Keratinocyte (primary cell): ENCODE measurements at regions not wholly inside any gene's neighbourhood (a gene's known extent, or its start where the extent isn't known, plus 50 kb on each side); places are given as distances from the start of the nearest gene placed in this dataset.

Experiments
- DNase-seq: peaks from one replicate; pipeline ENCODE4 v3.0.0-alpha.2; 2011; ENCODE audit warnings: low read depth, missing footprints, low spot score
- FAIRE-seq: peaks from 2 replicates; lab custom pipeline; 2011; peaks lifted over from hg19 to GRCh38; lab: Jason Lieb, UNC
- H2AFZ ChIP-seq: 2 replicates; pipeline ENCODE4 v1.6.0; 2012; ENCODE audit warnings: low read length, control low read depth, inconsistent platforms; ENCODE audit not compliant: control insufficient read depth
- H3K27ac ChIP-seq: 2 replicates; pipeline ENCODE4 v1.5.1; 2011; ENCODE audit warnings: low read length; ENCODE audit not compliant: control insufficient read depth, insufficient read depth
- H3K27me3 ChIP-seq: 3 replicates; pipeline ENCODE4 v1.6.0; 2011; ENCODE audit warnings: low read length; ENCODE audit not compliant: control insufficient read depth, insufficient read depth; ENCODE audit errors: extremely low read depth
- H3K36me3 ChIP-seq, 2 experiments: 2 replicates in 1 of 2; 3 replicates in 1 of 2; pipeline ENCODE4 v1.5.1; 2011; ENCODE audit warnings: low read length in 2 of 2, mild to moderate bottlenecking in 1 of 2; ENCODE audit not compliant: control insufficient read depth in 2 of 2, insufficient read depth in 2 of 2; ENCODE audit errors: extremely low read depth in 1 of 2
- H3K4me1 ChIP-seq: 3 replicates; pipeline ENCODE4 v1.5.1; 2011; ENCODE audit warnings: low read length; ENCODE audit not compliant: control insufficient read depth, insufficient read depth; ENCODE audit errors: extremely low read depth
- H3K4me2 ChIP-seq: 3 replicates; pipeline ENCODE4 v1.6.0; 2011; ENCODE audit warnings: low read depth, low read length; ENCODE audit not compliant: control insufficient read depth, insufficient read depth; ENCODE audit errors: extremely low read depth
- H3K4me3 ChIP-seq, 3 experiments: fragments of 200-600 bp in 1 of 3; sonication (generic) in 1 of 3; 2 replicates in 2 of 3; 3 replicates in 1 of 3; pipeline ENCODE4 v1.5.1; 2011 to 2016; ENCODE audit warnings: low read length in 3 of 3, mild to moderate bottlenecking in 3 of 3, control low read depth in 2 of 3, inconsistent platforms in 1 of 3, low read depth in 1 of 3, mixed read lengths in 1 of 3, mixed run types in 1 of 3, moderate library complexity in 1 of 3; ENCODE audit not compliant: control insufficient read depth in 2 of 3, insufficient read depth in 2 of 3; ENCODE audit errors: extremely low read depth in 1 of 3
- H3K79me2 ChIP-seq: 2 replicates; pipeline ENCODE4 v1.6.0; 2012; ENCODE audit warnings: low read length; ENCODE audit not compliant: control insufficient read depth, insufficient read depth
- H3K9ac ChIP-seq: 3 replicates; pipeline ENCODE4 v1.6.0; 2011; ENCODE audit warnings: low read length; ENCODE audit not compliant: control insufficient read depth, insufficient read depth; ENCODE audit errors: extremely low read depth
- H3K9me1 ChIP-seq: 3 replicates; pipeline ENCODE4 v1.6.0; 2011; ENCODE audit warnings: low read length; ENCODE audit not compliant: control insufficient read depth, insufficient read depth; ENCODE audit errors: extremely low read depth
- H3K9me3 ChIP-seq: 2 replicates; pipeline ENCODE4 v1.5.1; 2012; ENCODE audit warnings: low read depth, low read length; ENCODE audit not compliant: control insufficient read depth
- H4K20me1 ChIP-seq: 3 replicates; pipeline ENCODE4 v1.6.0; 2011; ENCODE audit warnings: low read length; ENCODE audit not compliant: control insufficient read depth, insufficient read depth; ENCODE audit errors: extremely low read depth
- EZH2 ChIP-seq: IDR thresholded peaks from one replicate; pipeline ENCODE4 v1.6.1; 2012; ENCODE audit warnings: inconsistent platforms, mild to moderate bottlenecking, low read length, moderate library complexity
- dilution Hi-C: fragments of 300-500 bp; cut with MboI; formaldehyde crosslinking; loops from one replicate; pipeline ENCODE4 v1.7.0; 2020; ENCODE audit warnings: low sequenced_read_pairs; ENCODE audit not compliant: extremely low pct_ligation_motif_present
- TF ChIP-seq, protein P1 (sequence below), 3 experiments: IDR thresholded peaks in 1 of 3; conservative IDR thresholded peaks in 1 of 3; optimal IDR thresholded peaks in 1 of 3; 2 replicates in 2 of 3; 3 replicates in 1 of 3; pipeline versions ENCODE3 to v1.5.1; 2011; ENCODE audit warnings: low read length in 3 of 3, mild to moderate bottlenecking in 3 of 3, moderate library complexity in 2 of 3, control low read depth in 1 of 3, inconsistent platforms in 1 of 3; ENCODE audit not compliant: insufficient read depth in 2 of 3; ENCODE audit errors: extremely low read depth in 1 of 3

GRCh38 chr12:125208942-125209341 lies 143.7 kb downstream of the AACS start:
- H4K20me1 ChIP-seq = no peaks in the 10 kb centered on the region
- H3K79me2 ChIP-seq = no peaks in the 10 kb centered on the region
- H3K9ac ChIP-seq = no peak overlapping the region
- TF ChIP-seq, protein P1, sequence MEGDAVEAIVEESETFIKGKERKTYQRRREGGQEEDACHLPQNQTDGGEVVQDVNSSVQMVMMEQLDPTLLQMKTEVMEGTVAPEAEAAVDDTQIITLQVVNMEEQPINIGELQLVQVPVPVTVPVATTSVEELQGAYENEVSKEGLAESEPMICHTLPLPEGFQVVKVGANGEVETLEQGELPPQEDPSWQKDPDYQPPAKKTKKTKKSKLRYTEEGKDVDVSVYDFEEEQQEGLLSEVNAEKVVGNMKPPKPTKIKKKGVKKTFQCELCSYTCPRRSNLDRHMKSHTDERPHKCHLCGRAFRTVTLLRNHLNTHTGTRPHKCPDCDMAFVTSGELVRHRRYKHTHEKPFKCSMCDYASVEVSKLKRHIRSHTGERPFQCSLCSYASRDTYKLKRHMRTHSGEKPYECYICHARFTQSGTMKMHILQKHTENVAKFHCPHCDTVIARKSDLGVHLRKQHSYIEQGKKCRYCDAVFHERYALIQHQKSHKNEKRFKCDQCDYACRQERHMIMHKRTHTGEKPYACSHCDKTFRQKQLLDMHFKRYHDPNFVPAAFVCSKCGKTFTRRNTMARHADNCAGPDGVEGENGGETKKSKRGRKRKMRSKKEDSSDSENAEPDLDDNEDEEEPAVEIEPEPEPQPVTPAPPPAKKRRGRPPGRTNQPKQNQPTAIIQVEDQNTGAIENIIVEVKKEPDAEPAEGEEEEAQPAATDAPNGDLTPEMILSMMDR (optimal IDR thresholded peaks at IDR 0.05 in 1 of 3, IDR thresholded peaks at IDR 0.05 in 1 of 3, conservative IDR thresholded peaks at IDR 0.05 in 1 of 3; ENCODE audit: extremely low read depth in 1 of 3, insufficient read depth in 2 of 3, low read length in 3 of 3) = no peak
- no peak for TF ChIP-seq EZH2
- H3K4me1 ChIP-seq = no peaks in the 10 kb centered on the region
- DNase-seq (no peak), FAIRE-seq (no peak)
- dilution Hi-C loops = no loop called here
- H2AFZ ChIP-seq = no peak overlapping the region
- no peak overlapping the region for H3K4me2 ChIP-seq
- H3K9me1 ChIP-seq = no peaks in the 10 kb centered on the region
- H3K27me3 ChIP-seq = no peaks in the 10 kb centered on the region
- no peaks in the 10 kb centered on the region for H3K36me3 ChIP-seq
- H3K27ac ChIP-seq = no peak overlapping the region
- no peaks in the 10 kb centered on the region for H3K9me3 ChIP-seq
- H3K4me3 ChIP-seq = no peak overlapping the region

DNA sequence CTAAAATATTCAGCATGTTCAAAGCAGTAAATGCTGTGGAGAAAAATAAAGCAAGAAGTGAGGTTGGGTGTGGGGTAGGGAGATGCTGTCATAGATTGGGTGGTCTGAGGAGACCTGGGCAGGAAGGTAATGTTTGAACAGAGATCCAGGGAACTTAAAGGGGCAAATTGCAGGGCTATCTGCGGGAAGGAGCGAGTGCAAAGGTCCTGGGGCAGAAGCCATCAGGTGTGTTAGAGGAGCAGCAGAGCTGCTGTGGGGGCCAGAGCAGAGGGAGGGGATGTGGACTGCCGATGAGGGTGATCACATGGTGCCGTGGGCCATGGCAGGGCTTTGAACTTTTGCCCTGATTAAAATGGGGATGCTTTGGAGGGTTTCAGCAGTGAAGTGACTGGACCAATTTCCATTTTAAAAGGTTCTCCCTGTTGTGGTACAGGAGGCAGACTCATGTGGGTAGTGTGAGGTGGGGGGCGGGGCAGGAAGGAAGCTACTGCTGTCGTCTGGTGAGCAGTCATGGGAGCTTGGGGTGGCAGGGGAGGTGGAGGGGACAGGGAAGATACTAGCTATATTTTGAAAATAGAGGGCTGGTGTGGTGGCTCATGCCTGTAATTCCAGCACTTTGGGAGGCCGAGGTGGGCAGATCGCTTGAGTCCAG lies 145.0 kb downstream of the AACS start:
- no peaks in the 10 kb centered on the region for H3K36me3 ChIP-seq
- no peak overlapping the region for H3K9ac ChIP-seq
- no peaks in the 10 kb centered on the region for H4K20me1 ChIP-seq
- H2AFZ ChIP-seq = no peak overlapping the region
- no peak overlapping the region for H3K4me2 ChIP-seq
- no peak for FAIRE-seq
- no peak overlapping the region for H3K4me3 ChIP-seq
- H3K4me1 ChIP-seq = no peaks in the 10 kb centered on the region
- H3K79me2 ChIP-seq = no peaks in the 10 kb centered on the region
- no peaks in the 10 kb centered on the region for H3K9me1 ChIP-seq
- no peaks in the 10 kb centered on the region for H3K9me3 ChIP-seq
- H3K27ac ChIP-seq = no peak overlapping the region
- no peak for DNase-seq
- TF ChIP-seq, protein P1 (optimal IDR thresholded peaks at IDR 0.05 in 1 of 3, IDR thresholded peaks at IDR 0.05 in 1 of 3, conservative IDR thresholded peaks at IDR 0.05 in 1 of 3; ENCODE audit: extremely low read depth in 1 of 3, insufficient read depth in 2 of 3, low read length in 3 of 3) = no peak
- no peaks in the 10 kb centered on the region for H3K27me3 ChIP-seq
- dilution Hi-C loops = no loop called here
